Renal cortex interstitium (tissue), 11 donors: ENCODE measurements at regions not wholly inside any gene's neighbourhood (a gene's known extent, or its start where the extent isn't known, plus 50 kb on each side); places are given as distances from the start of the nearest gene placed in this dataset.
A peak's percentile ranks its signal among the peaks of the same experiment; 100 is the strongest.

Experiments used
- DNase-seq, 11 donors: peaks; one replicate each; pipeline ENCODE4 v3.0.0-alpha.2; 2013; ENCODE audit warnings: low read depth in 9 of 11, low spot score in 4 of 11; ENCODE audit errors: extremely low read depth in 1 of 11

DNA sequence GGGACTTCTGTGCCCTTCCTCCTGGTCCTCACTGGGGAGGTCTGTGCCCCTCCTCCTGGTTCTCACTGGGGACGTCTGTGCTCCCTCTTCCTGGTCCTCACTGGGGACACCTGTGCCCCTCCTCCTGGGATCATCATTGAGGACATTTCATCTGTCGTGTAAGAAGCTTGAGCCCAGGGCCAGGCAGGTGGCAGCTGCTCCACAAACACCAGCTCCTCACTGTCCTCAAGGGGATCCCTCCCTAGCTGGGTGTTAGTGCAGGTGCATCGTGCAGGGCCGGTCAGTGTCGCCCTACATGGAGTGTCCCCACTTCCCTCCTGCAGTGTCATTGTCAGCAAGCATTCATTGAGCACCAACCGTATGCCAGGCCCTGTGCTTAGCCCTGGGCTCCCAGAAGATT lies 312.7 kb downstream of the PTPRU start:
- DNase-seq = no peak

GRCh38 chr1:29548091-29548490 lies 311.8 kb downstream of the PTPRU start:
- no peak for DNase-seq

DNA sequence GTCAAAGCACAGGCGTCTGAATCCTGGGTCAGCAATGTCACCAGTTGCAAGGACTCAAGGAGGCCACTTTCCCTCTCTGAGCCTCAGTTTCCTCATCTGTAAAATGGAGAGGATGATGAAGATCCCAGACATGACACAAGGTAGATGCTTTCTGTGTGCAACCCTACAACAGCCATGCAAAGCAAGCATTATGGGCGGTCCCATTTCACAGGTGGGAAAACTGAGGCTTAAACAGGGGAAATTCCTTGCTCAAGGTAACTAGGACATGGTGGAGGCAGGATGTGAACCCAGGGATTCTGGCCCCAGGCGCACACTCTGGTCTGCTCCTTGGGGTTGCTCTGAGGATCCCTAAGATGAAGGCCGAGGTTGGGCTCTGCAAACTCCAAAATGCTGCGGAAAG lies 311.0 kb downstream of the PTPRU start:
- DNase-seq = no peak

GRCh38 chr1:29546496-29546895 lies 310.2 kb downstream of the PTPRU start:
- no peak for DNase-seq

DNA sequence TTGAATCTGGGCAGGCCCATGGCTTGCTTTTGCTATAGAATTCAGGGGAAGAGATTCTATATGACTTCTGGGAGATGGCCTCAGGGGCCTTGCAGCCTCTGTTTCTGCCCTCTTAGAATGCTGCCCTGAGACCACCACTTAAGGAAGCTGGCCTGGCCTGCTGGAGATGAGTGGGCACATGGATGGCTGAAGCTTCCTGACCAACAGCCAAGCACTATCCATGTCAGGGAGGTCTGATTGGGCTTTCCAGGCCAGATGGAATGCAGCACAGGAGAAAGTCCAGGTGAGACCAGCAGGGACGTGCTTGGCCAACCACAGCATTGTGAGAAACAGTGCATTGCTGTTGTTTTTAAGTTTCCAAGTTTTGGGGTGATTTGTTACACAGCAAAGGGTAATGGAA lies 308.1 kb downstream of the PTPRU start:
- no peak for DNase-seq

GRCh38 chr1:29543586-29543985 lies 307.3 kb downstream of the PTPRU start:
- DNase-seq = no peak

GRCh38 chr1:29542548-29542947 lies 306.2 kb downstream of the PTPRU start:
- peak in 6 of 11 donors; percentile 10 to 18 (median 16) for DNase-seq

DNA sequence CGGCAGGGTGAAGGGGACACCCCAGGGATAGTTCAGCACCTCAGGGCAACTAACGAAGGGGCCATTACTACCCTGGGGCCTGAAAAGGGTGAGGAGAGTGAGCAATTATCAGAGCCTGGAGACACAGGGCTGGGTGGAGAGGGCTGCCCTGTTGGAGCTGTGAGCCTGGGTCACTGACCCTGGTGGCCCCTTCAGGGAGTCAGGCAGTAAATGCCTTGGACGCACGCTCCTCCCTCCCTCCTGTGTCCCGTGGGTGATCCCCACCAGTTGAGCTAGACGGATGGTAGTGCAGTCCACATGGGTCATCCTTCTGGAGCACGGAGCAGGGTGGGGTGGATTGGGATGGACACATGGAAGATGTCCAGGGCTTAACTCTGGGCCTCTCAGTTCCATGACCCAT lies 305.3 kb downstream of the PTPRU start:
- no peak for DNase-seq

DNA sequence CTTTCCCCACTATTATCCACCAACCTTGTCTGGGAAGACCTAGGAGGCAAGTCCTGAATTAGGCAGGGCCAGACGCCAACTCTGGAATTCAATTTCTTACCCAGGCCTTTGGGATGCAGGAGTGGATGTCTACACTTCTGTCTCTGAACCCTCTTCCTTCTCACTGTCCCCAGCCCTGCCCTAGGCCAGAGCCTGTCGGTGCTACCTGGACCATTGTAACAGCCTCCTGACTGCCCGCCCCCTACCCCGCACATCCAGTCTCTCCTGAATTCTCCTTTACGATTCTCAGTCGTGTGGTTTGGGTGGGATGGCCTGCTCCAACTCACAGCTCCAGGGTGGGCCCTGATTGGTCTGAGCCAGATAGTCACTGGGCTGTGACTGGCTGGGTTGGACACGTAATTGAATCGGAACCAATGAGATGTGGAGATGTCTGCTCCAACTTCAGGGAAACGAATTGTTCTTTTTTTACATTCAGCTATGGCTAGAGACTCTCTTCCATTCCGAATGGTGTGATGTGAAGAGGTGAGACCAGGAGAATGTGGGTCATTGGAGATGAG lies 304.6 kb downstream of the PTPRU start:
- no peak for DNase-seq

- DNase-seq = no peak
Measured at GRCh38 chr1:29539971-29540370, 303.6 kb downstream of the PTPRU start.

DNA sequence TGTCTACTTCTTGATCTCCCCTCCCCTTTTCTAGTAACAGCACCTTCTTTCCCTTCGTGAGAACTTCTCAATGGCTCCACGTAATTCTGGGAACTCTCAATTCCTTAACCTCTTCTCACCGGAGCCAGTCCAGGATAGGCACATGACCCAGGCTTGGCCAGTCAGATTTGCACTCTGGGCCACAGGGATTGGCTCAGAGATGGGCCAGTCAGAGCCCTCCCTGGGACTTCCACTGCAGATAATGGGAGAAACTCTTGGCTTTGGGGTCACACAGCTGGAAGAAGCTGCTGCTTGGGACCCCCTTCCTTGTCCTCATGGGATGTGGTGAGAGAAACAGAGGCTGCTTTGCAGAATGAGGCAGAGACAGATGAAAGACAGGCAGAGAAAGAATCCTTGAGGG lies 302.3 kb downstream of the PTPRU start:
- no peak for DNase-seq

DNA sequence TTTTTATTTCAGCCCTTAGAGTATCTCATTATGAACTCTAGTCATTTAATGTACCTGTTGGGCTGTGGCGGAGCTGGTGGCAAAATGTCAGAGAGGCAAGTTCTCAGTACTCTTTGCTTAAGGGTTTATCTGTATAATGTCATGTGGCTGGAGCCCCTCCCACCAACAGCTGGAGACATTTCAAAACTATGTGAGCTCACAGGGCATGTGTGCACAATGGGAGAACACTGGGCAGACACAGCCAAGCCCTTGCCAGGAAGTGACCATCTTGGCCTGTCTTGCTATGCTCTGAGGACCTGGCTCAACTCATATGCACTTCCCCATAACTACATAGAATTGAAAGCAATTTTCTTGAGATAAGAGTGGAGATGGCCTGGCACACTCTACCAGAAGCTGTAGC lies 296.4 kb downstream of the PTPRU start:
- no peak for DNase-seq

DNA sequence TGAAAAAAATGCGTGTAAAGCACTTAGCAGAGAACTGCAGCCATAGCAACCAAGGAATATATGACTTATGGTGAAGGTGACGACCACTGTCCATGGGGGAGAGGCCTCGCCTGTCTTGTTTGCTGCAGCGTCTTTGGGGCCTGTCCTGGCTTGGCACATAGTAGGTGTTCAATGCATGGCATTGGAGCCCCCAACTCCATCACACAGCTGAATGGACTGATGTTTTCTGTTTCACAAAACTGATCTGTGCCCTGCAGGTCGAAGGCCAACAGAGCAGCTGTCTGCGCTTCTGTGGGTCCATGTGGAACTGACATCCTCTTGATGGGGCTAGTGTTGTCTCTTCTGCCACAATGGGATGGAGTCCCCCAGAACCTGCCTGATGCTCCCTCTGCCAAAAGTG lies 296.0 kb downstream of the PTPRU start:
- no peak for DNase-seq

GRCh38 chr1:29531596-29531995 lies 295.3 kb downstream of the PTPRU start:
- no peak for DNase-seq

- DNase-seq = no peak
Measured at GRCh38 chr1:29529677-29530278, 293.5 kb downstream of the PTPRU start.

- DNase-seq = no peak
Measured at GRCh38 chr1:29527314-29528004, 291.1 kb downstream of the PTPRU start.

GRCh38 chr1:29525941-29526340 lies 289.6 kb downstream of the PTPRU start:
- DNase-seq = no peak

DNA sequence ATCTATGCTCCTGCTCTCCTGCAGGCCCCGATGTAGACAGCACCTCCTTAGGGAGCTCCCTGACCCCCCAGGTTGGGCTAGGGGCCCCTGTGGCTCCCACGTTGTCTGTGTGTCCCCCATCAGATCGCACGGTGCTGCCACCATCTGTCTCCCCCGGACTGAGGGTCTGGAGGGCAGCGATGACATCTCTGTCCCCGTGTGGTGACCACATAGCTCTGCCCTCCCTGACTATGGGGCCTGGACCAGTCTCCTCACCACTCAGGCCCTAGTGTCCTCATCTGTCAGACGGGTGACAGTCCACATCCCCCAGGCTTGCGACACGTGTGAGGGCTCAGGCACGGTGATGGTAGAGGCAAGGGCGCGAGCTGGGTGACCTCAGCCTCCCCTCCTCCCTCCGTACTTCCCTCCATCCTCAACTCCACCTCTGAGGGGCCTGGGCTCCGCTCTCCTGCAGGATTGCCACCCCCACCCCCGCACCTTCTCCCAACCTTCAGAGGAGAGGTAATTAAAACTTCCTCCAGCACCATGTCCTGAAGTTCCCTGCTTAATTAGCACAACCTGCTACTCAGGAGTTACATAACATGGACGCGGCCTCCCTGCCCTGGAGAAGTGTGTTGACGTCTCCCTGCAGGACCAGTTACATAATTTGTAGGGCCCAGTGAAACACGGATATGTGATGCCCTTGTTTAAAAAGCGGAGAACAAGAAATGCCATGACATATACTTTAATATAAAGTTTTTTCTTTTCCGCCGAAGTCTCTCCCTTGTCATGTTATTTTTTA lies 288.2 kb downstream of the PTPRU start:
- no peak for DNase-seq

GRCh38 chr1:29523576-29523975 lies 287.3 kb downstream of the PTPRU start:
- no peak for DNase-seq

GRCh38 chr1:29523136-29523535 lies 286.8 kb downstream of the PTPRU start:
- DNase-seq = no peak
